ENCODE measurements at regions not wholly inside any gene's neighbourhood (a gene's known extent, or its start where the extent isn't known, plus 50 kb on each side); places are given as distances from the start of the nearest gene placed in this dataset.

DNA sequence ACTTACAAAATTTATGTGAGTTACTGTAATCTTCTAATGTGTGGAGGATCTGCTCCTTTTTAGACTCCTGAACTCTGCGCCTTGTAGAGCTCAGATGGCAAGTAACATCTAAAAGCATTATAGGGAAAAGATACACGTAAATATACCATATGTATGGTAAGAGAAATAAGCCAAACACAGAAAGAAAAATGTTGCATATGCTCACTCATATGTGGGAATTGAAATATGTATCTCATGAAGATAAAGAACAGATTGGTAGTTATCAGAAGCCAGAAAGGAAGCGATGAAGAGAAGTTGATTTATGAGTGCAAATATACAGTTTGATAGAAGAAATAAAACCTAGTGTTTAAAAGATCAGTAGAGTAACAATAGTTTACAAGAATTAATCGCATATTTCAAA is 815.0 kb upstream of the MAN1A1 start:
- TF ChIP-seq, protein P1, sequence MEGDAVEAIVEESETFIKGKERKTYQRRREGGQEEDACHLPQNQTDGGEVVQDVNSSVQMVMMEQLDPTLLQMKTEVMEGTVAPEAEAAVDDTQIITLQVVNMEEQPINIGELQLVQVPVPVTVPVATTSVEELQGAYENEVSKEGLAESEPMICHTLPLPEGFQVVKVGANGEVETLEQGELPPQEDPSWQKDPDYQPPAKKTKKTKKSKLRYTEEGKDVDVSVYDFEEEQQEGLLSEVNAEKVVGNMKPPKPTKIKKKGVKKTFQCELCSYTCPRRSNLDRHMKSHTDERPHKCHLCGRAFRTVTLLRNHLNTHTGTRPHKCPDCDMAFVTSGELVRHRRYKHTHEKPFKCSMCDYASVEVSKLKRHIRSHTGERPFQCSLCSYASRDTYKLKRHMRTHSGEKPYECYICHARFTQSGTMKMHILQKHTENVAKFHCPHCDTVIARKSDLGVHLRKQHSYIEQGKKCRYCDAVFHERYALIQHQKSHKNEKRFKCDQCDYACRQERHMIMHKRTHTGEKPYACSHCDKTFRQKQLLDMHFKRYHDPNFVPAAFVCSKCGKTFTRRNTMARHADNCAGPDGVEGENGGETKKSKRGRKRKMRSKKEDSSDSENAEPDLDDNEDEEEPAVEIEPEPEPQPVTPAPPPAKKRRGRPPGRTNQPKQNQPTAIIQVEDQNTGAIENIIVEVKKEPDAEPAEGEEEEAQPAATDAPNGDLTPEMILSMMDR (conservative IDR thresholded peaks at IDR 0.05 in 1 of 2, IDR thresholded peaks at IDR 0.05 in 1 of 2; ENCODE audit: low read depth in 1 of 2, low read length in 2 of 2), result no peak
- TF ChIP-seq EZH2 (IDR thresholded peaks at IDR 0.05; ENCODE audit: low read length, missing control alignments), result no peak
